Esophagus squamous epithelium (tissue), 5 donors: ENCODE measurements at regions not wholly inside any gene's neighbourhood (a gene's known extent, or its start where the extent isn't known, plus 50 kb on each side); places are given as distances from the start of the nearest gene placed in this dataset.
"Not testable (repeated sequence)": the region's sequence is repeated elsewhere in the genome, so short reads cannot be mapped to it uniquely, and the experiment has no call there.

Experiments used
- DNase-seq: peaks from one replicate; lab custom pipeline; 2025; lab: John Stamatoyannopoulos, UW
- H3K27ac ChIP-seq, 4 donors: fragments of 200-600 bp; sonication (generic); one replicate each; pipeline ENCODE4 v1.5.1; 2016 to 2019; ENCODE audit warnings: mild to moderate bottlenecking in 1 of 4
- H3K27me3 ChIP-seq, 4 donors: fragments of 200-600 bp; sonication (generic); 1 replicate in 3 of 4; 2 replicates in 1 of 4; pipeline versions ENCODE4 v1.5.1 to v1.6.0; 2017 to 2021; ENCODE audit warnings: antibody characterized with exemption in 1 of 4
- H3K36me3 ChIP-seq, 3 donors: fragments of 200-600 bp; sonication (generic); one replicate each; pipeline ENCODE4 v1.5.1; 2016 to 2019
- H3K4me1 ChIP-seq, 3 donors: fragments of 200-600 bp; sonication (generic); one replicate each; pipeline ENCODE4 v1.5.1; 2017 to 2019
- H3K4me3 ChIP-seq, 4 donors: fragments of 200-600 bp; sonication (generic); 1 replicate in 3 of 4; 2 replicates in 1 of 4; pipeline ENCODE4 v1.5.1; 2016 to 2019; ENCODE audit warnings: mild to moderate bottlenecking in 2 of 4, moderate library complexity in 1 of 4
- H3K9me3 ChIP-seq, 3 donors: fragments of 200-600 bp; sonication (generic); one replicate each; pipeline ENCODE4 v1.5.1; 2016 to 2019
- CTCF ChIP-seq, 6 experiments: fragments of 450-650 bp in 4 of 6; fragments of 200-600 bp in 2 of 6; sonication (generic) in 2 of 6; IDR thresholded peaks; one replicate each; pipeline ENCODE4 v1.5.1; 2016 to 2019; ENCODE audit warnings: antibody characterized with exemption in 6 of 6, mild to moderate bottlenecking in 4 of 6, moderate library complexity in 4 of 6
- POLR2A ChIP-seq, 4 donors: fragments of 450-650 bp; IDR thresholded peaks; one replicate each; pipeline ENCODE4 v1.6.1; 2017; ENCODE audit warnings: antibody characterized with exemption in 4 of 4, mild to moderate bottlenecking in 4 of 4, moderate library complexity in 3 of 4
- WGBS, 2 donors: methylation state at CpG; one replicate each; pipeline ENCODE4 v1.1.5; 2018; 5-methylcytosine and 5-hydroxymethylcytosine counted together
- intact Hi-C: fragments of 100-400 bp; cut with DNase I; formaldehyde crosslinking; loops from one replicate; pipeline ENCODE4 v1.15.0; 2022
- donor health status: DM: yes; HTN: yes; CAD: no.

- H3K36me3 ChIP-seq, DNase-seq, H3K27me3 ChIP-seq, H3K4me1 ChIP-seq, H3K9me3 ChIP-seq, H3K4me3 ChIP-seq, intact Hi-C loops: not testable (repeated sequence)
- peak overlapping the region in 1 of 4 donors; percentile 21 for H3K27ac ChIP-seq
Observed at GRCh38 chrX:134311994-134312393, 61.1 kb upstream of the PHF6 start.

- TF ChIP-seq CTCF (IDR thresholded peaks at IDR 0.05) (no peak), POLR2A (IDR thresholded peaks at IDR 0.05) (no peak)
- no peak for DNase-seq
- intact Hi-C loops, result no loop called here
- peaks cover 0 to 6% (median 0%) of the 10 kb centered on the region in 3 donors for H3K4me1 ChIP-seq
- H3K9me3 ChIP-seq, result peaks cover 0 to 6% (median 0%) of the 10 kb centered on the region in 3 donors
- no peak overlapping the region for H3K4me3 ChIP-seq
- H3K36me3 ChIP-seq, result no peaks in the 10 kb centered on the region
- no peaks in the 10 kb centered on the region for H3K27me3 ChIP-seq
- WGBS, 2 donors, result 61 to 93% methylated on average over 1 of the region's 1 CpG
- no peak overlapping the region for H3K27ac ChIP-seq
Observed at GRCh38 chrX:134313418-134313817, 59.7 kb upstream of the PHF6 start.

- Histone ChIP-seq H3K9me3 (peaks cover 0 to 6% (median 0%) of the 10 kb centered on the region in 3 donors), H3K27me3 (no peaks in the 10 kb centered on the region), H3K4me1 (peaks cover 0 to 6% (median 0%) of the 10 kb centered on the region in 3 donors), H3K27ac (peak overlapping the region in 3 of 4 donors; percentile 42 to 70 (median 62)), H3K36me3 (no peaks in the 10 kb centered on the region), H3K4me3 (no peak overlapping the region)
- TF ChIP-seq CTCF (IDR thresholded peaks at IDR 0.05) (no peak), POLR2A (IDR thresholded peaks at IDR 0.05) (no peak)
- intact Hi-C loops, result no loop called here
- 34 to 45% methylated on average over 2 to 3 of the region's 3 CpGs for WGBS, 2 donors
- no peak for DNase-seq
Observed at GRCh38 chrX:134315866-134316265, 57.2 kb upstream of the PHF6 start.
